GM21526 (cell line): ENCODE measurements at regions not wholly inside any gene's neighbourhood (a gene's known extent, or its start where the extent isn't known, plus 50 kb on each side); places are given as distances from the start of the nearest gene placed in this dataset.
"Not testable (repeated sequence)": the region's sequence is repeated elsewhere in the genome, so short reads cannot be mapped to it uniquely, and the experiment has no call there.

Experiments
- ATAC-seq: cut with Tn5 transposase; IDR thresholded peaks from one replicate; pipeline ENCODE4 v1.9.1; 2021; ENCODE audit warnings: moderate library complexity; ENCODE audit not compliant: unreplicated experiment, low FRiP score

DNA sequence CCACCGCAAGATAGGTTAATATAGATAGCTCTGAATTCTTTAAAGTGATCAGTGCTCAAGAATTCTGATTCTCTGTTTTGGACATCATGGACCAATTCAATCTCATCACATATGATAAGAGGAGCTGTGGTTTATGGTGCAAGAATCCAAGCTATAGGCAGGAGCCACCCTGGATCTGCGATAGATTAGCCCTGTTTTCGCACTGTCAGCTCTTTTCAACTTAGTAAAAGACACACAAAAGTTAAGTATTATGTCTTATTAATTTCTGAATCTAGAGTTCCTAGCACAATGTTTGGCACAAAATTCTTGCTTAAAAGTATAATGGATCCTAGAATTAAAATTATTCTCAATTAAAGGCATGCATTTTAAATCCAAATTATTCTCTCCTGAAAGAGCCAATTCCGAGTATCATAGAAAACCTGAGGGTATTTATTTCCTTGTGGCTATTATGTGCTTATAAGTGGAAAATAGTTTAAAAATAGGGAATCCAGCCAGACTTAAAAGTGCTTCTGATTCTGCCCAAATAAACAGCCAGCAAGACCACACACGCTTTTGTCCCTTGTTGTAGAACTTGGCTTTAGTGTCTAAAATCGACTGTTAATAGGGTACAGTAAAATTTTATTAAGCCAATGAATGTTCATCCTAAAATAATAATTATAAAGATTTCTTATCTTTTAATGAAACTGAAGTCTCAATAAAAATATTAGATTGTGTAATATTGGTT is 184.9 kb upstream of the FLRT2 start:
- no peak for ATAC-seq

DNA sequence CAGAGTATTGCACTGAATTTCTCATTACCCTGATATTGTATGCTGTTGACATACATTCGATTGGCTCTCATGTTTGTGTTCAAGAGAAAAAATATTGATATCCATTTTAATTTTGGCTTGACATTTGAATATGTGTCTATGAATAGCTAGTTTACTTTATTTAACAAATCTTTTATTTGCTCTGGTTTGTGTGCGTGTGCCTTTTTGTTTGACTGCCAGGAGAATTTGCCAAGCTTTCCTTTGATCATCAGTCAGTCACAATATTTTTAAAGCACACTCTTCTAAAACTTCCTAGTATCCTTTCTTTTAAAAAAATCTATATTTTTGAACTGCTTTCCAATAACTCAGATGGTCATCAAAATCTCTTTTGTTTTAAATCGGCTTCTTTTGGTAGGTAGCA is 179.3 kb upstream of the FLRT2 start:
- ATAC-seq: no peak

- ATAC-seq: not testable (repeated sequence)
Observed at GRCh38 chr14:85352588-85352987, 177.4 kb upstream of the FLRT2 start.

DNA sequence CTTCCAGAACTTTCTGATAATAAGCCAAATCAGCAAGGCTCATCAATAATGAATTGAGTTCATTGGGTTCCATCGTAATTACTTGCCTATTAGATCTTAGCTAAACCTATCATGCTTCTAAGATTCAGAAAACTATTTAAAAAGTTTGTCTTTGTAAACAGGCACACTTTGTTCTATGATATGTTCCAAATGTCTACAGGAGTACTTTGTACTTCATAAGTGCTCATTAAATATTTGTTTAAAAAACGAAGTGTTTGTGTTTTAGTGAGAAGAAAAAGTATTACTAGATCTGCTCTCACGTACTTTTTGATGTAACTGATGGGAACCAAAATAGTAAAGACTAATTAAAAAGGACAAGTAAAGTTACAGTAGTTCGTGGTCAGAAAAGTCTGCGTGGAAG is 172.8 kb upstream of the FLRT2 start:
- no peak for ATAC-seq

- no peak for ATAC-seq
Observed at GRCh38 chr14:85358136-85358785, 171.7 kb upstream of the FLRT2 start.

GRCh38 chr14:85359505-85359904 is 170.4 kb upstream of the FLRT2 start:
- no peak for ATAC-seq

- no peak for ATAC-seq
Observed at GRCh38 chr14:85363358-85363757, 166.6 kb upstream of the FLRT2 start.

DNA sequence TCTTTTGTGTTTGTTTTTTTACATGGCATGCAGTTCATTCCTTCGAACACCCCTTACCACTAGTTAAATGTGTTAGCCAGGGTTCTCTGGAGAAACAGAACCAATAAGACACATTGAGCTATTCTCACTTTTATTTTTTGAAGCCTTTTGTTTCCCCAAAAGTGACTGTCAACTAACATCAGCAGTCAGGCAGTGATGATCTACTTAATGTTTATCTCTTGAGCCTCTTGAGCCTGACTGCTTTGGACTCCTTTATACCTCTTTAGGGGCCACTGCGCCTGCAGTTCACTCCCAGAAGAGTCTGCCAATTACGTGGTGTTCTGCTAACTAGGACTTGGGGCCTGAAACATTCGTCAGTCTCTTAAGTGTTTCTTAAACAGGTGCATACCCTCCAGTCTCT is 163.7 kb upstream of the FLRT2 start:
- no peak for ATAC-seq

DNA sequence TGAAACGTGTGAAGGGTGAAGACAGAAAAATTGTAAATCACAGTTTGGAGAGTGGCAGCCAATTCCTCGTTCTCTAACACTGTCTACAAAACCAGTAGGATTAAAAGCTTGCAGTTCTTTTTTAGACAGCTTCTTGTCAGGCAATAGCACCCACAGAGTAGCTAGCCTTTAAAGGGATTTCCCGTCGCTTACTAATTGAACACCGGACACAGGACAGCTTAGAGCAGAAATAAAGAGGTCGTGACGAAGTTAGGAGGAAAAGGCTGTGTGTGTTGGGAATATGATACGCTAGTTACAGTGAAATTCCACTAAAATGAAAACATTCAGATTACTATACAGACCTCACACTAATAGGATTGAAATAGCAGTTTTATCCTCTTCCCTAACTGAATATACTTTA is 149.1 kb upstream of the FLRT2 start:
- no peak for ATAC-seq

DNA sequence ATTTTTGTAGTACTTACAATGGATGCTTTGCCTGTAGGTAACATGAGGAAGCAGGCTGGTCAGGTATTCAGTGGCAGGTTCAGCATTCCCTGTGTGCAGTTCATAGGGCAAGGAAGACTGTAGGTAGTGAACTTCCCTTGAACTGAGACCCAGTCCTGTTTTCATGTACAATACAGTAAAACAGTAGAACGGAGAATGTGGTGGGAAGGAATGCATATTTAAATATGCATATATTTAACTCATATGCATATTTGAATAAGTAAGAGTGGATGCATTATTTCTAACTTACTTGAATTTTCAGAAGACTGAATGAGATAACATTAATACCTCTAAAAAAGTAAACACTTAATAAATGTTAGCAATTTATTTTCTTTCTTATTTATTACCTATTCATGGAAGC is 147.6 kb upstream of the FLRT2 start:
- ATAC-seq: no peak

GRCh38 chr14:85387181-85387580 is 142.8 kb upstream of the FLRT2 start:
- ATAC-seq: no peak

DNA sequence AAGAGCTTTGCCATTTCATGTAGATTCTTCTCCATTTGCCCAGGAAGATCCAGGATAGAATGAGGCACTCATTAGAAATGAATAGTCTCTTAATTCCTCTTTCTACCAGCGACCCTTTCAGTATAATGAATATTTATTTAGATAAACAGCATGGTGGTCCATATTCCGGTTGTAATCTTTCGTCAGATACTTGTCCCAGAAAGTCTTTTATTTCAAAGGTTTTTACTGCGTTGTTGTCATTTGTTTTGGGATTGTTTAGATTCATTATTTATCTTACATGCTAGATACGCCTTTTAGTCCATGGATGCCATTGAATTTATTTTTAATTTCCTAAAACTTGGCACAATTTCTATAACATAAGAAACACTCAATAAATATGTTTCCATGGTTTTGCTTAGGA is 139.7 kb upstream of the FLRT2 start:
- no peak for ATAC-seq

DNA sequence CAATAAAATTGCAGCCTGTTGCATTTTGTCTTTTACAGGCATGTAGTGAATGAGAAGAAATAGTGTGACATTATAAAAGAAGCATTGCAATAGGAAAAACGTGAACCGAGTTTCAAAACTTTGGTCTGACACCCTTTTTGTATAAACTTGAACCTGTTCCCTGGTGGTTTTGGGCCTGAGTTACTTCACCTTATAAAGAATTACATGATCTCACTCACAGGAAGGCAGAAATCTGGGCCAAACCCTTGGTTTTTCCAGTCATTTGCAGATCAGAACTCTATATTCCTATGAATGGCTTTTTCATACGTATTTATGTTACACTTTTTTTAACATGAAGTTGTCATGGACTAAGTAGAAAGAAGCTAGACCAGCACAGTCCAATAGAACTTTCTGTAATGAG is 138.5 kb upstream of the FLRT2 start:
- no peak for ATAC-seq

DNA sequence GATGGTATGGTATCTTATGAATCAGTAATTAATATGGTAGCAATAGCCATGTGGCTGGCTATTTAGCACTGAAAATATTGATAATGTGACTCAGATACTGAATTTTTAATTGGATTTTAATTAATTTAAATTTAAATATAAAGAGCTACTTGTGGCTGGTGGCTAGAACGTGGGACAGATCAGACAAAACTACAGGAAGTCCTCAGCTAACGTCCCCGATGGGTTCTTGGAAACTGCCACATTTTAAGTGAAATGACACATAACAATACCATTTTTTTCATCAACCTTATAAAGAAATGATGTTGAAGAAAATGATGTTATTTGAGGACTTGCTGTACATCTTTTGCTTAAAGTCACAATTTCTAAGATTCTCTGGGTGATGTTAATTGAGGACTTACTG is 138.1 kb upstream of the FLRT2 start:
- no peak for ATAC-seq

- no peak for ATAC-seq
Observed at GRCh38 chr14:85399186-85399585, 130.8 kb upstream of the FLRT2 start.

GRCh38 chr14:85400678-85401077 is 129.3 kb upstream of the FLRT2 start:
- ATAC-seq: no peak

DNA sequence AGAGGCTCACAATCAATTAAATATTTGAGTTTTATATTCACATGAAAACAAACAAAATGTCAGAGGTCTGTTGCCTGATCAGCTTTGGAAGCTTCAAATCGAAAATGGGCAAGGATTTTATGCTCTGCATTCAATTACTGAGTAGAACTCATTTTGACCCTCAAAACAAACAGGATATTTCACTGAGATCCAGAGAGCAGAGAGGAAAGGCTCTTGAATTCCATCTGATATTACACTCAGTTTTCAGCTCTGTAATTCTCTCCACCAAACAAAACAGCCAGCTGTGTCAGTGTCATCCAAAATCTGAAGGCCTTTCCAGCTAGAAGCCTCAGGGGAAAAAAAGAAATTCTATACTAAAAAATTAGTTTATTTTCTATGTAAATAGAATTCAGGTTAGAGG is 128.6 kb upstream of the FLRT2 start:
- no peak for ATAC-seq

DNA sequence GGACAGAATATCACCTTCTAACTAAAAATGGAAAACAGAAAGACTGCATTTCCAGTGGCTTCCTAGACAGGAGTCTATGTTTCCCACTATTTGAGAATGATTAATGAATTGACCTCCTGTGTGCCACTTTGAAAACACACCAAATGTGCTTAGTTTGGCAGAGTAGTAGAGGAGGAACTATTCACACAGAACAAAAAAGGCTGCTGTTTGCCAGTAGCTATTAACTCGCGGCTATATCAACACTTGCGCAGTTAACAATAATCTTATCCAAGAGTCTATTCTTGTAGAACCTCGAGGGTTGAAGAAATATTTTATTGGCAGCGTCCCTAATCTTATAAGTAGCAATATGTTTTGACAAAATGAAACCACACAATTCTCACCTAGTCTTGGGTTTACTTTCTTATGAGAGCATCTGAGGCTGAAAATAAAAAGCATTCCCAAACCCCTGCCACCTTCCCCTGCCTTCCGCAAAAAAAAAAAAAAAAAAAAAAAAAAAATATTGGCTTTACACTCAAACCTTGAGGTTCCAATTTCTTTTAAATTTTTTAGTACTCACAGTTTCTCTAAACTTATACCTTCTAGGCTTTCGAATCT is 127.3 kb upstream of the FLRT2 start:
- ATAC-seq: no peak

- ATAC-seq: no peak
Observed at GRCh38 chr14:85409481-85410210, 120.3 kb upstream of the FLRT2 start.

DNA sequence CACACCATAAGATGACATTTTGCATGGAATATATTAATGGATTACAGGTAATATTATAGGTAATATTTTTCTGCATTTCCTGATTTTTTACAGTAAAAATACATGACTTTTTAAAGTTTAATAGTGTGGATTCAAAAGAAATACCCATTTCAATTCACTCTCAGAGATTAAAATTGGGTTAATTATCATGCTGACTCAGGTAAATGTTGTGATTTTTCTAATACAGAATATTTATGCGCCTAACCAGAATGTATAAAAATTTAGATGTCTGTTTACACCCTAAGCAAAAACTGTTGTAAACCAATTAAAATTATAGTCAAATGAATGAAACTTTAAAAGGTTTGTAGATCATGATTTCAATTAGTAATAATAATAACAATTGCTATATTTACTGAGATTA is 117.2 kb upstream of the FLRT2 start:
- no peak for ATAC-seq

- ATAC-seq: no peak
Observed at GRCh38 chr14:85413836-85414526, 116.0 kb upstream of the FLRT2 start.
